Non-pigmented ciliary epithelial cell (primary cell): ENCODE measurements at regions not wholly inside any gene's neighbourhood (a gene's known extent, or its start where the extent isn't known, plus 50 kb on each side); places are given as distances from the start of the nearest gene placed in this dataset.
A peak's percentile ranks its signal among the peaks of the same experiment; 100 is the strongest.
"Not testable (repeated sequence)": the region's sequence is repeated elsewhere in the genome, so short reads cannot be mapped to it uniquely, and the experiment has no call there.

ENCODE experiments used
- DNase-seq: peaks from one replicate; pipeline ENCODE4 v3.0.0-alpha.2; 2010; ENCODE audit warnings: low read depth

DNA sequence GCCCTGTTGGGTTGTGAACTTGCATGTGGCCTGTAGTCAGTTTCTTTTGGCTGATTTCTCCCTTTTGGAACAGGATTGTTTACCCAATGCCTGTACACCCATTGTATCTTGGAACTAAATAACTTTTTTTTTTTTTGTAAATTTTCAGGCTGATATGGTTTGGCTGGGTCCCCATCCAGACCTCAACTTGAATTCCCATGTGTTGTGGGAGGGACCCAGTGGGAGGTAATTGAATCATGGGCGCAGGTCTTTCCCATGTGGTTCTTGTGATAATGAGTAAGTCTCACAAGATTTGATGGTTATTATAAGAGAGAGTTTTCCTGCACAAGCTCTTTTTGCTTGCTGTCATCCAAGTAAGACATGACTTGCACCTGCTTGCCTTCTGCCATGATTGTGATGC, 253.8 kb upstream of the GBE1 start:
- DNase-seq, result no peak

- DNase-seq, result no peak
Observed at GRCh38 chr3:82012775-82013174, 251.3 kb upstream of the GBE1 start.

DNA sequence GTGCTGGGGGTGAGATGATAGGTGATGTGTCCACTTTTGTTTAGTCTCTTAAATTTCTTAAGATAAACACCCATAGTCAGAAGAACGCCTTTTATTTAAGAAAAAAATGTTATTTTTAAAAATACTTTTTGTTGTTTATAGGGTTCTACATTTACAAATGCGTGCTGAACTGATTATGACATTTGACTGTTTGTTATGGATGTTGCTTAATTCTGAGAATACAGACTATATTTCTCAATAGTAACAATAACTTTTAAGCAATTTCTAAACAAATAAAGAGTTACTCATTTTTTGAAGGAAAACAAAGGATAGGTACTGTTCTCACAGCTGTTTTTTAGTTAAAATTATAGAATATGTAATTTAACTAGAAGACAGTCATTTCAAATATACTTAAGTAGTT, 249.9 kb upstream of the GBE1 start:
- no peak for DNase-seq

DNA sequence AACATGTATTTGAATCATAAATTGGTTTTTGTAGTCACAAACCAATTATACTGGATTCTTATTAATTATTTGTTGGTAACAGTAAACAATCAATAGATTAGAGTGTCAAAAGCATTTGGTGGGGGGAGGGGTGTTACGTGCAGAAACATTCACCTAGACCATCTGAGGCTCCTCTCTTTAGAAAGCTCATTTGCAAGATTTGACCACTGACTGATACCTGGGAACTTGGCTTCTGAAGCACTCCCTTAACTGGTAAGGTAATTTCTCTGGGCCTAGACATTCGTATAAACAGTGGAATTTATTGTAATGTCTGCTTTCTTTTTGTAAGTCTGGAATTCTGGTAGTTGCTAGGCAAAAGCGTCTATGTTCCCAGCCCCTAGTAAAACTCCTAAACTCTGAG, 243.8 kb upstream of the GBE1 start:
- no peak for DNase-seq

GRCh38 chr3:82004266-82004665, 242.8 kb upstream of the GBE1 start:
- DNase-seq, result no peak

- no peak for DNase-seq
Observed at GRCh38 chr3:82002986-82003642, 241.7 kb upstream of the GBE1 start.

DNA sequence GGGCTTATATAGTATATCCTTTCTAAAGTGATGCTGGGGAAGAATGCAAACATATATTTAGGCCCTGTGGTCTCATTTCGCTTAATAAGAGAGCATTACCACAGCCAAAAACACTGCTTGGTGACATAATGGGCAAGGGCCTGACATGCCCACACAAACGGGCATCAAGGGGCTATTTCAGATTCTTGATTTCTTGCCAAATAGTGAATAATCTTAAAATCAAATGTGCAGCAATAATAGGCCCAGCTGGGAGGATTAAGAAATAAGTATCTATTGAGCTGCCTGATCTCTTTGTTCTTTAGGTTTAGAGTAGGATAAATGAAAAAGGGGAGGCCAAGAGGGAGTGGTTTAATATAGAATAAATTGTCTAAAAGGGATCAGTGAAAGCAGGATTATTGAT, 241.0 kb upstream of the GBE1 start:
- DNase-seq, result no peak

GRCh38 chr3:82001276-82001923, 240.0 kb upstream of the GBE1 start:
- DNase-seq, result no peak

DNA sequence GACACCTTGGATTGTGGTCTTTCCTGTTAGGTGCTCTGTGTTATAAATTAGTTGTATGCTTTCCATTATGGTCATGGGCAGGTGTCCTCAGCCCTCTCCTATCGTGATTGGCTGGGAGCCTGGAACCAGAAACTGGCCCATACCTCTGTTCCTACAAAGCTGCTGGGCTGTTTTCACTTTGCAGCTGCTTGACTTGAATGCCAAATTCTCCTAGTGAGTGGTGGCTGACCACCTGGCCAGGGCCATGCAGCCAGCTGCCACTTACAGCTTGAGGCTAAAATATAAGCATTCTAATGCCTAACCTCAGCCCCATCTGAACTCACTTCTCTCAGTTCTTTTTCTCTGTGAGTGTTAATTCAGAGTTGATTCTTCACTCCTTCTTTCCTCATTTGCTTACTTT, 239.3 kb upstream of the GBE1 start:
- no peak for DNase-seq

GRCh38 chr3:82000350-82000749, 238.9 kb upstream of the GBE1 start:
- DNase-seq, result no peak

DNA sequence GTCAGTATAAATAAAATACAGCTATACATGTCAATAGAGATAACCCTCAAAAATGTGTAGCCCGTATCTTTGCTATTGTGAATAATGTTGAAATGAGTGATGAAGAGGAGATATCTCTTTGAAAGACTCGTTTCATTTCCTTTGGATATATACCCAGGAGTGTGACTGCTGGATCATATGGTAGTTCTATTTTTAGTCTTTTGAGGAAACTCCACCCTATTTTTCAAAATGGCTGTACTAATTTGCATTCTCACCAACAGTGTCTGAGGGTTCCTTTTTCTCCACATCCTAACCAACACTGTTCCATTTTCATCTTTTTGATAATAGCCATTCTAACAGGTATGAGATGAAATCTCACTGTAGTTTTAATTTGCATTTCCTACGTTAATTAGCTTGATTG, 237.5 kb upstream of the GBE1 start:
- DNase-seq, result no peak

- peak; percentile 24 for DNase-seq
Observed at GRCh38 chr3:81998139-81998755, 236.8 kb upstream of the GBE1 start.

- no peak for DNase-seq
Observed at GRCh38 chr3:81997390-81997789, 235.9 kb upstream of the GBE1 start.

DNA sequence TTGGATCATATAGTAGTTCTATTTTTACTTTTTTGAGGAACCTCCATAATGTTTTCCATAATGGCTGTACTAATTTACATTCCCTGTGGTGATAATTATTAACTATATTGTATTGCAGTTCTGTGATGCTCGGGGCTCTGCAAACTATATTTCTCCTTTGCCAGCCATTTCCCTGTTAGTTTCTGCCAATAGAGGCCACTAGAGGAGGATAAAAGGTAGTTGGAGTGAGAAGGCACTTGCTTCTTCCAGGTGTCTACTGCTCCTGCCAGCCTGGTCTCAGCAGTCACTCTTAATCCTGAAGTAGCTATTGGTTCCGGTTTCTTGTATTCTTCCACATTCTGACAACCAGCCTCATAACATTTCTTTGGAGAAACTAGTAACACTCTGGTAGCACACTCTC, 233.9 kb upstream of the GBE1 start:
- DNase-seq, result no peak

DNA sequence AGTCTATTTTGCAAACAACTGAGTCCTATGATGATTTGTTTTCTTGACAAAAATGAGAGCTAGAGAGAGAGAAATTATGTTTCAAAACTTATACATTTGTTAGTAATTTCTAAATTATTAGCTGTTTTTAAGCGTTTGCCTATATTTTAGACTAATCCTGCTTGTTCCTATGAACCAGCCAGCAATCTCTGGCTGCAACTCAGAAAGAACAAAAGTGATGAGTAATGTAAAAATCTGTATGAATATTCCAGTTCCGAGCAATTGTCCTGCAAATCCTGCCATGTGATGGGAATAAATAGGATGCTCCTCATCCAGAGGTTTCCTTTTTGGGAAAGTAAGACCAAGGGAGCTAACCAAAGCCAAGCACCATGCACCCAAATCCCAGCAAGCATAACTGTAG, 228.3 kb upstream of the GBE1 start:
- no peak for DNase-seq

DNA sequence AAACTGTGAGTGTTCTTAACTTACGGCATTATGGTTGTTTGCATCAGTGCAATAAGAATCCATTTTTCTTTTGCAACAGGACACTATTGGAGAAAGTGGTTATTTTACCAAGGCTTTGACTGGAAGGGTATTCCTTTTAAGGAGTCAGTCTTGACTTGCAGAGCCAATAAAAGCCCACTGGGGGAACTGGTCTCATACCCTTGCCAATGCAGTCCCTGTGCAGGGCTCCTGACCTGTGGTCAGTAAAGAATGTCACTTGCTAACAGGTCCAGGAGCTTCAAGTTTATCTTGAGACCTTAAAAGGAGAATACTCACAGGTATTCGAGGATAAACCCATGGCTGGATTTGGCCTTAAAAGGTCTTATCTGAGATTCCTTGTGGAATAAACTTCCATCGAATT, 227.8 kb upstream of the GBE1 start:
- no peak for DNase-seq

DNA sequence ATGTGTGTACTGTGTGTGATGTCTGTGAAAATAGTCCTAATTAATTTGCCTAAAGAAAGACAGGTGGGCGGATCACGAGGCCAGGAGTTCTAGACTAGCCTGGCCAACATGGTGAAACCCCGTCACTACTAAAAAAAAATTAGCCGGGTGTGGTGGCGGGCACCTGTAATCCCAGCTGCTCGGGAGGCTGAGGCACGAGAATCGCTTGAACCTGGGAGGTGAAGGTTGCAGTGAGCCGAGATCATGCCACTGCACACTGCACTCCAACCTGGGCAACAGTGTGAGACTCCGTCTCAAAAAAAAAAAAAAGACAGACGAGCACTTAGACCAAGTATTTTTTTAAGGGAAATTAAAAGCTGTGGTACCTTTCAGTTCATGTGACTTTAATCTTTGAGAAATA, 226.0 kb upstream of the GBE1 start:
- not testable (repeated sequence) for DNase-seq

GRCh38 chr3:81985996-81986723, 224.7 kb upstream of the GBE1 start:
- no peak for DNase-seq

DNA sequence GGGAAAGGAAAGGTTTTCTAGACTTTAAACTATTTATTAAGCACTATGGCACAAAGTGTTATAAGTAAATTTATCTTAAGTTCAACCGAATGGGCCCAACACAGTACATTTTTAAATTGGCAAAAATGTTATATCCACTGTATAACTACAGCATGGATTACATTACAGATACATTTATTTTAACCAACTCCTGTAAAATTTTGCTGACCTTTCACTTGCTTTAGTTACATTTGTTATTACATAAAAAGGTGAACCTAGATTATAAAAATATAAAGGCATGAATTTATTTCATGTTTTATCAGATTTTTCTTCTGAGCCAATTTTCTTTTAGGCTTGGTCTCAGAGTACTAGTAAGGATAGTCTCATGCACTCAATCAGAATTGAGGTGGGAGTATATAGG, 221.9 kb upstream of the GBE1 start:
- DNase-seq, result no peak

- DNase-seq, result no peak
Observed at GRCh38 chr3:81980596-81981494, 219.4 kb upstream of the GBE1 start.

DNA sequence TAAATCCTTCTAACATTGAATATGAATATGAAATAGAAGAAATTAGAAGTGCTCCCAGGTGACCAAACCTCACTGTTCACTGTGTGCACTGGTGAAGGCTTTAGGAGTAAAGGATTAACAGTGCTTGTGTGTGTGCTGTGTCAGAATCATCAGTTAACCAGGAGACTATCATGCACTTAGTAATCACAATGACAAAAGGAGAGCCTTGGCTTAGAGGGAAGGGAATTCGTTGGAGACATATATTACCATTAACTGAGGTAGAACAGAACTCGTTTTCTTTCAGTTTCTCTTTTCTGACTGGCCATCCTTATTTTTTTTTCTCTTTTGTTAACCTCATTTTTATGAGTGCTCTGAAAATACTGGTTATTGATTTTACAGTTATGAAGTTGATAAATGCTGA, 213.3 kb upstream of the GBE1 start:
- no peak for DNase-seq

- no peak for DNase-seq
Observed at GRCh38 chr3:81968658-81969057, 207.2 kb upstream of the GBE1 start.
